HFFc6 (cell line): ENCODE measurements at regions not wholly inside any gene's neighbourhood (a gene's known extent, or its start where the extent isn't known, plus 50 kb on each side); places are given as distances from the start of the nearest gene placed in this dataset.
"Not testable (repeated sequence)": the region's sequence is repeated elsewhere in the genome, so short reads cannot be mapped to it uniquely, and the experiment has no call there.

Experiments used
- DNase-seq: peaks from one replicate; pipeline ENCODE4 v3.0.0-alpha.2; 2018
- H3K27ac Mint-ChIP-seq: 2 replicates; pipeline ENCODE4 v1.8.0; 2020; ENCODE audit warnings: mild to moderate bottlenecking, mixed read lengths
- H3K27me3 Mint-ChIP-seq: 2 replicates; pipeline ENCODE4 v1.8.0; 2021; ENCODE audit warnings: mild to moderate bottlenecking, moderate library complexity, mixed read lengths; ENCODE audit not compliant: insufficient read depth
- H3K36me3 Mint-ChIP-seq: 2 replicates; pipeline ENCODE4 v1.8.0; 2021; ENCODE audit warnings: low read depth, mixed read lengths
- H3K4me1 Mint-ChIP-seq: 2 replicates; pipeline ENCODE4 v1.8.0; 2020; ENCODE audit warnings: low read depth, mixed read lengths
- H3K4me3 Mint-ChIP-seq: 2 replicates; pipeline ENCODE4 v1.8.0; 2020; ENCODE audit warnings: mild to moderate bottlenecking, moderate library complexity, mixed read lengths
- H3K9me3 Mint-ChIP-seq: 2 replicates; pipeline ENCODE4 v1.8.0; 2020; ENCODE audit warnings: mild to moderate bottlenecking, mixed read lengths
- CTCF ChIP-seq: fragments of 200-600 bp; sonication (generic); IDR thresholded peaks from 2 replicates; pipeline ENCODE4 v1.5.0; 2021; ENCODE audit warnings: antibody characterized with exemption, mild to moderate bottlenecking

- Mint-ChIP-seq H3K27me3 (no peaks in the 10 kb centered on the region), H3K9me3 (no peaks in the 10 kb centered on the region), H3K4me1 (no peaks in the 10 kb centered on the region), H3K4me3 (no peak overlapping the region), H3K36me3 (peaks cover 7% of the 10 kb centered on the region; the same call in 1 of the 2 replicates), H3K27ac (no peak overlapping the region)
- TF ChIP-seq CTCF = no peak
- DNase-seq = no peak
Observed at GRCh38 chr2:226168496-226169160, 631.0 kb downstream of the IRS1 start.

GRCh38 chr2:226164512-226164911 is 635.1 kb downstream of the IRS1 start:
- Mint-ChIP-seq H3K36me3 (no peaks in the 10 kb centered on the region), H3K27ac (no peak overlapping the region), H3K27me3 (no peaks in the 10 kb centered on the region), H3K4me1 (peaks cover 6% of the 10 kb centered on the region), H3K4me3 (no peak overlapping the region), H3K9me3 (no peaks in the 10 kb centered on the region)
- DNase-seq = no peak
- TF ChIP-seq CTCF = no peak

GRCh38 chr2:226160617-226161016 is 639.0 kb downstream of the IRS1 start:
- H3K36me3 Mint-ChIP-seq, H3K4me1 Mint-ChIP-seq, DNase-seq, H3K4me3 Mint-ChIP-seq, H3K27me3 Mint-ChIP-seq, H3K9me3 Mint-ChIP-seq, H3K27ac Mint-ChIP-seq: not testable (repeated sequence)

- no peak overlapping the region for H3K4me3 Mint-ChIP-seq
- H3K9me3 Mint-ChIP-seq = no peaks in the 10 kb centered on the region
- no peak for DNase-seq
- H3K27ac Mint-ChIP-seq = no peak overlapping the region
- no peaks in the 10 kb centered on the region; the same call in 1 of the 2 replicates for H3K27me3 Mint-ChIP-seq
- H3K4me1 Mint-ChIP-seq = peaks cover 7% of the 10 kb centered on the region
- H3K36me3 Mint-ChIP-seq = no peaks in the 10 kb centered on the region
- TF ChIP-seq CTCF = no peak
Observed at GRCh38 chr2:226159875-226160479, 639.6 kb downstream of the IRS1 start.

GRCh38 chr2:226158940-226159339 is 640.7 kb downstream of the IRS1 start:
- TF ChIP-seq CTCF = no peak
- no peak for DNase-seq
- no peaks in the 10 kb centered on the region for H3K36me3 Mint-ChIP-seq
- H3K4me1 Mint-ChIP-seq = peaks cover 7% of the 10 kb centered on the region
- no peak overlapping the region for H3K4me3 Mint-ChIP-seq
- H3K9me3 Mint-ChIP-seq = no peaks in the 10 kb centered on the region
- no peak overlapping the region for H3K27ac Mint-ChIP-seq
- H3K27me3 Mint-ChIP-seq = no peaks in the 10 kb centered on the region; the same call in 1 of the 2 replicates

GRCh38 chr2:226158229-226158628 is 641.4 kb downstream of the IRS1 start:
- H3K9me3 Mint-ChIP-seq = no peaks in the 10 kb centered on the region
- no peaks in the 10 kb centered on the region for H3K36me3 Mint-ChIP-seq
- no peak for DNase-seq
- H3K4me1 Mint-ChIP-seq = peaks cover 7% of the 10 kb centered on the region
- H3K27me3 Mint-ChIP-seq = no peaks in the 10 kb centered on the region; the same call in 1 of the 2 replicates
- no peak for TF ChIP-seq CTCF
- H3K27ac Mint-ChIP-seq = no peak overlapping the region
- H3K4me3 Mint-ChIP-seq = no peak overlapping the region
